SW480 (cell line): ENCODE measurements at regions not wholly inside any gene's neighbourhood (a gene's known extent, or its start where the extent isn't known, plus 50 kb on each side); places are given as distances from the start of the nearest gene placed in this dataset.
"Not testable (repeated sequence)": the region's sequence is repeated elsewhere in the genome, so short reads cannot be mapped to it uniquely, and the experiment has no call there.

Experiments used
- DNase-seq: peaks from one replicate; pipeline ENCODE4 v3.0.0-alpha.2; 2016; ENCODE audit warnings: low spot score

DNA sequence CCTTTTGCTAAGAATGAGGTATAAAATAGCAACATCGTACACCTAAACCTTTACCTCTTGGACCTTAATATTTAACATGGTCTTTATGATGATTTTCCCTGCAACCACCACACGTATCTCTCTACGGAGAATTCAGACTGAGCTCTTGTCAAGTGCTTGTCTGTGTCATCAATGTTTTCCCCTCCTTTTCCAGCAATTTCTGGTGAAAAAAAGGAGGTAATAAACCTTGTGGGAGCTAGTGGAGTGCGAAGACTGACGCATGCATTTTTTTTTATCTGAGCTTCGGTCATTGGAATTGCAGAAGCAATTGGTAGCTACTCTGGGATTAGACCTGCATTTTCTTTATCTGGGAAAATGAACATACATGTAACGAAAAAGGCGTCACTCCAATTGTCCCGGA is 527.6 kb downstream of the TMEM114 start:
- no peak for DNase-seq

DNA sequence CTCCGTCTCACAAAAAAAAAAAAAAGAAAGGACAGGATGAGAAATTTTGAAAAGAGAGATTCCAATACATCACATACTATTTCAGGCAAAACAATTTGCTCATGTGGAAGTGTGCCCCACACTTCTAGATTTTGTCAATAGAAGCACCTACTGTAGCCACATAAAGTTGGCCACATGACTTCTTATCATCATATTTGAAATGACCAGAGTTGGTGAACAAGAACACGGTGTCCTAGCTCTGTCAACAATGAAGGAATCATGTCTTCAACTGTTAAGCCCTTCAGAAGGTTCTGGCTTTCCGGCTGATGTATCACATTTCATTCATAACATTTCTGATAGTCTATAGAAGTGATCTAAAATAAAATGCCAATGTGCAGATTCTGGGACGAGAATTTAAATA is 534.5 kb downstream of the TMEM114 start:
- DNase-seq, result no peak

DNA sequence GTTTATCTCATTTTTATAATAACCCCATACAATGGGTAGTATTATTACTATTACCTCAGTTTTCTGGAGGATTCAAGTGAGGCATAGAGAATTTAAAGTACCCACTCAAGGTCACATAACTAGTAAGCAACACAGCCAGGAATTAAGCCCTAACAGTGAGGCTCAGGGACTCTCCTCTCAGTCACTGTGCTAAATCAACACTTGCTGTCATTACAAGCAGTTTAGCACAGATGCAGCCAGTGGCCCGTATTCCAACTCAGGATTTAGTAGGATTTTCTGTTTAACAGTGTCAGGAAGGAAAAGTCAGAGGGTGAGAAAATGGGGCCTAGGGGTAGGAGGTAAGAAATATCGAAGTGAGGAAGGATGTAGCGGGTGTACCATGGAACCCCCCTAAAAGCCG is 536.9 kb downstream of the TMEM114 start:
- DNase-seq, result no peak

DNA sequence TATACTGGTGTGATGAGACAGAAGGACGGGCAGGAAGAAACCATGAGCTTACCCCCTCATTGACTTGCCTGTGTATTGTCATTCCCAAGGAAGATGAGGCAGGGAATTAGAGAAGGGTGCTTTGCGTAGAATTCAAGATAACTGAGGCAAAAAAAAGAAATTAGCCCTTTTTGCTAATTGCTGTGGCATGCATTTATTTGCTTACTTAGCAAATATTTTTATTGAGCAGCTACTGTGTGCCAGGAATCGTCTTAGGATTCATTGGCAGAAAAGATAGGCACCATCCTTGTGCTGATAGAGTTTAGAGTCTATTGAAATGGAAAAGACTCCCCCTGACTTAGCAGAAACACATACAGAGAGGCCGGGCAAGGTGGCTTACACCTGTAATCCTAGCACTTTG is 541.9 kb downstream of the TMEM114 start:
- no peak for DNase-seq

DNA sequence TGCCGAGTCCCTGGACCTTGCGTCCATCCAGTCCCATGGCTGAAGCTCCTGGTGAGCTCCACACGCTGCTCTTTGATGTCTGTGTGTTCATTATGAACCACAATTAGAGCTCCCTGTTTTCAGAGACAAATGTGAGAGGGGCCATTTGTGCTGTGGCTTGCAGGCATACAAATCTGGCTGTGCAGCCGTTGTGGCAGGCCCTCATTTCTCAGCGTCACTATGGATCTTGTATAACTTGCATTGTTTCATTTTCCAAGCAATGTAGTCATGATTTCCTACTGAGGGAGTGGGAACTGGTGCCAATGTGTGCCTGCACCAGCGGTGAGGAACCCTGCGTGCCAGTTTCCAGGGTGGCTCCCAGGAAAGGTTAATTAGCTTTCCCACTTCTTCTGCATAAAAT is 542.6 kb downstream of the TMEM114 start:
- no peak for DNase-seq

DNA sequence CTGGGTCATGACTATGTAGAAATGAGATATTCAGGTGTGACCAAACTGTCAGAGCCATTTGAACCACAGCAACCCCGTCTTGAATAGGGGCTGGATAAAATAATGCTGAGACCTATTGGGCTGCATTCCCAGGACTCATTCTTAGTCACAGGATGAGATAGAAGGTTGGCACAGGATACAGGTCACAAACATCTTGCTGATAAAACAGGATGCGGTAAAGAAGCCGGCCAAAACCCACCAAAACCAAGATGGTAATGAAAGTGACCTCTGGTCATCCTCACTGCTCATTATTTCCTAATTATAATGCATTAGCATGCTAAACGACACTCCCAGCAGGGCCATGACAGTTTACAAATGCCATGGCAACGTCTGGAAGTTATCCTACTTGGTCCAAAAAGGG is 545.5 kb downstream of the TMEM114 start:
- no peak for DNase-seq

DNA sequence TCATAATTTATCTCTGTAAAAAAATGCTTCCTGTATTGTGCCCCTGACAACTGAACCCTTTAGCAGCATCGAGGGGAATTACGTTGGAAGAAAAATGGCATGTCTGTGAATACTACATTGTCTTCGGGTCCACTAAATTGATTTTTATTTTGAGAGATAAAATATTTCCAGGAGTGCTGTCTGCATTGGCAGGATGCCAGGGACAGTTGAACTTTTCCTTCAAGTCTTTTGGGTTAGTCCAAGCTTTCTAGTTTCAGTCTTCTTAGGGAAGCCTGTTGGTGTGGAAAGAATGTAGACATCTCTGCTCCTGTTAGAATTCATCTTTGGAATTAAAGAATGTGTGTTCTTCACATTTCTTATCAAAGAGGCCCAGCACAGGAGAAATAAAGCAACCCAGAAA is 557.9 kb downstream of the TMEM114 start:
- DNase-seq, result no peak

DNA sequence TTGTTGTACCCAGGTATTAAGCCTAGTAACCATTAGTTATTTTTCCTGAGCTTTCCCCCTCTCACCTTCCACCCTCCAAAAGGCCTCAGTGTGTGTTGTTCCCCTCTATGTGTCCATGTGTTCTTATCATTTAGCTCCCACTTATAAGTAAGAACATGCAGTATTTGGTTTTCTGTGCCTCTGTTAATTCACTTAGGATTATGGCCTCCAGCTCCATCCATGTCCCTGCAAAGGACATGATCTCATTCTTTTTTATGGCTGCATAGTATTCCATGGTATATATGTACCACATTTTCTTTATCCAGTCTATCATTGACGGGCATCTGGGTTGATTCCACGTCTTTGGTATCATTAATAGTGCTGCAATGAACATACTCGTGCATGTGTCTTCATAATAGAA is 560.3 kb downstream of the TMEM114 start:
- DNase-seq, result not testable (repeated sequence)

DNA sequence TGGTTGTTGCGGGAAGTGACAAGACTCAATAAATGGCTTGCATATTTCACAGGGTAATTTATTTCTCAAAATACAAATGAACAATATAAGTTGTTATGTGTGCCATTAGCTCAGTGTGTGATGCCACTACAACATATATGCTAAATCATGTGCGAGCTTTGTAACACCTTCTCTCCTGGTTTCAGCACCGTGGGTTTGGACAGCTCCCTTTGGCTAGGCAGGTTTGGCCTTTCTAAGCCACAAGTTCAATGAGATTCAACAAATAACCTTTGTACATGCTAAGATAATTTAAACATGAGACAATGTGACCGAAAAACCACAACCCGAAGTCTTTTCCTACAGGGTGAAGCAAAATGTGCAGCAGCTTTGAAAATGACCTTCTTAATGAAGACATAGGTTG is 563.9 kb downstream of the TMEM114 start:
- DNase-seq, result peak; percentile 4

DNA sequence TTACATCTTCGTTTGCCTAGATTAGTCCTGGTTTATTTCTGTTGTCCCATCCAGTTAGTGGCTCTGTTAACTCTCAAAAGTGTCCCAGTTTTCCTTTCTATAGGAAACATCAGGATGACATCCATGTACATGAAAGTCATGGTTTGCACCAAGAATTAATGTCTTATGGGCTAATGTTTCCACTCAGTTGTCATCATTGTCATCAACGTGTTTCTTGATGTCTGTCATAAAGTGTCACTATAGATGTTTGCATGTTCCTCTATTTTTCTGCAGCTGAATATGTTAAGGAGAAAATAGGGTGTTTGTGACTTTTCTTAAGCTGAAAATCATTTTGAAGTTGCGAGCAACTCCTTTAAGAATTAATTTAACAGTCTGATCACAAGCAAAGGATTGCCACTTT is 567.0 kb downstream of the TMEM114 start:
- no peak for DNase-seq

DNA sequence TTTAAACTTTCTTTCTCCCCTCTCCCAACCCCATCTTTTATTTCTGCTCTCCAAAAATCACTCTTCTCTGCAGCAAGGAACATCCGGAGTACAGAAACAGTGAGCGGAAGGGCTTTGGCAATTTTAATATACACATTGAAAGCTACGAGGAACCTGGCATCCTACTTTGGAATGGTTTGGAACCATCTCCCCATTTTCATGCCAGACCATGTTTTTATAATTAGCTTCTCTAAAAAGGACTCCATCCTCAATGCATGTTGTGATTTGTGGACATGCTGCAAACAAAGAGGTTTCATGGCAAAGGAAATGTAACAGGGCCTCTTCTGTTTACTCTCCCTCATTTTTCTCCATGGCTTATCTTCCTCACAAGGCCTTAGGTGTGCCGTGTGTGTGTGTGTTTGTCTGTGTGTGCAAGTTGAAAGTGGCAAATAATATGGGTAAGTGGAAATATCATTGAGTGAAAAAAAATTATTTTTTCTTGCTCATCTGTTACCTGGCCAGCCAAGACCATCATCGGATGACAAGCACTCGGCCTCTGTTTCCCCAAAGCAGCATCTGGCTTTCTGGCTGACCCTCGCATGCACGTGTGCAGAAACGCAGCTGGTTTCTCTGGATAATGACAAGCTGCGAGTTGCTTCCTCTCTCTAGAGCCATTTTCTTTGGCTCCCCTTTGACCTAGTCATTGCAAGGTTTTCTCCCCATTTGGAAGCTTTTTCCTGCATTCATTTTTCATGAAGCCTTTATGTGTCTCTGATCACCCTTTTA is 585.0 kb downstream of the TMEM114 start:
- no peak for DNase-seq

DNA sequence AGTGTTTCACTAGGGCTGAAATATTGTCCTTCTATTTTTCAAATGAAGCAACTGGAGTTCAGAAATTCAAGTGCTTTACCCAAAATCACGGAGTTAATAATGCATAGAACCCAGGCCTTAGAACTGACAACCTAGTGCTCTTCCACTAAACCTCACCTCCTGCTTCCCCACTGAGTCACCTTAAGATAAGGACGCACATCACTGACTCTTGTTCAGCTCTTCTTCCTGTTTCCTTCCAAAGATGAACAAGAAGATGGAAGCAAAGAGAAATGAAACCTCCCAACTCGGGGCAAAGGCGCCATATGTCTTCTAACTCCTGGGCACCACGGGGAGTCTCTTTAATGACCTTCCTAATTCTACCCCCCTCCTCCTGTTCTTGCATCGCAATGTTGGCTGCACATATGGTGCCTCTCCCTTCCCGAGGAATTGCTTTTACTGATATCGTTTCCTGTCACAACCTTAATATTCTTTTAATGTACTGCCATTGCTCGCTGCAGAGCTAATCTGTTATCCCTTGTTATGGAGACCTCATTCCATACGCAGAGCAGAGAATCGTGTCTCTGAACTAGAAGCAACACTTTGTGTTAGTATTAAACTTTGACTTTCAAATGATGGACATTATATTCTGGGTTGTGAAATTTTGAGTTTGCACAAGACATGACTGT is 591.4 kb downstream of the TMEM114 start:
- DNase-seq, result no peak

DNA sequence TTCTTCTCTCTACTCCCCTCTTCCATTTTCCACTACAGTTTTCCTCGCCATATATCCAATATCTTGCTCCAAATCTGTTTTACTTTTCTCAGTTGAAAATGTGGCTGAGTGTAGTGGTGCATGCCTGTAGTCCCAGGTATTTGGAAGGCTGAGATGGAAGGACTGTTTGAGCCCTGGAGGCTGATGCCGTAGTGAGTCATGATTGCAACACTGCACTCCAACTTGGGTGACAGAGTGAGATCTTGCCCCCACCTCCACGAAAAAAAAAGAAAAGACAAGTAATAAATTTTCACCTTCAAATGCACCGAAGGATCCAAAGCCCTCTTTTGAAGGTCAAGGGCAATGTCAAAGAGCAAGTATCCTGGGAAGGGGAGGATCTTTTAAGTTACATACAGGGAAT is 592.3 kb downstream of the TMEM114 start:
- no peak for DNase-seq

DNA sequence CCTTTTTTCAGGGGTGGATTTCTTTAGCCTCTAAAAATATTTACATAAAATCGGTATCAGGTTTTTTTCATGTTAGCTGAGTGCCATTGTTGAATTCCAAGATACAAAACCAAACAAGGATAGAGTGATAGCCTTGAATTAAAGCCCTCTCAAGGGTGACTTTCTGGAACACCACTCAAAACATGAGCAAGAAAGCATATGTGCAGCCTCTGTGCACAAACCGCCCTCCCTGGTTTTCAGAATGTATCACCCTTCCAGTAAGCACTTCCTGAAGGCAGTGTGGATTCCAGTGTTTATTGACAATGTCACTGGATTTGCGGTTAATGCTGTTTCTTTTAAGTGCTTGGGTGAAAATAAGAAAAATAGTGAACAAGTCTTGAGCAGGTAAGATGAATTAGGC is 597.7 kb downstream of the TMEM114 start:
- DNase-seq, result no peak

DNA sequence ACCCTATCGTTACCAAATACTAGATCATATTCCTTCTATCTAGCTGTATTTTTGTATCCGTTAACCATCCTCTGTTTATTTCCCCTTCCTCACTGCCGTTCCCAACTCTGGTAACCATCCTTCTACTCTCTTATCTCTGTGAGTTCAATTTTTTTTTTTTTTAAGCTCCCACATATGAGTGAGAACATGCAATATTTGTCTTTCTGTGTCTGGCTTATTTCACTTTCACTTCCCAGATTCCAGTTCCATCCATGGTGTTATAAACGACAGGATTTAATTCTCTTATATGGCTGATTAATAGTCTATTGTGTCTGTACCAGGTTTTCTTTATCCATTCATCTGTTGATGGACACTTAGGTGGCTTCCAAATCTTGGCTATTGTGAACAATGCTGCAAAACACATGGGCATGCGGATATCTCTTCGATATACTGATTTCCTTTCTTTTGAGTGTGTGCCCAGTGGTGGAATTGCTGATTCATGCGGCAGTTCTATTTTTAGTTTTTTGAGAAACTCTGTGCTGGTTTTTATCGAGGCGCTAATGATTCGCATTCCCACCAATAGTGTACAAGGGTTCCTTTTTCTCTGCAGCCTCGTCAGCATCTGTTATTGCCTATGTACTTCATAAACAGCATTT is 599.6 kb downstream of the TMEM114 start:
- no peak for DNase-seq

DNA sequence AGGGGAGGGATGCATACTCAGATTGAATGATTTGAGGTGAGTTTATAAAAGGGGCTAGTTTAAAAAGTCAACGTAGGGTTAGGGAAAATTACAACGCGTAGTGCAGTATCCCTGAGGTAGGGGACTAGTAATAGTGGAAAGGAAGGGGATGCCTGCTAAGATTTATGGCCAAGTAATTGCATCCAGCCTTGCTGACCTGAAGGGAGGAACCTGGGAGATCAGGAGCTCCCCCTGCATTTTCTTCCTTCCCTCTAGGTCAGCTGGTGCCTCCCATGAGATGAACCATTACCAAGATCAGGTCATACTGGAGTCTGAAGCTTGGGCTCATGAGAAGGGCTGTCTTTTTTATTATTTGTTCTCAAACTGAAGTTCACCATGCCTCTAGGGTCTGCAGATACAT is 606.6 kb downstream of the TMEM114 start:
- no peak for DNase-seq

DNA sequence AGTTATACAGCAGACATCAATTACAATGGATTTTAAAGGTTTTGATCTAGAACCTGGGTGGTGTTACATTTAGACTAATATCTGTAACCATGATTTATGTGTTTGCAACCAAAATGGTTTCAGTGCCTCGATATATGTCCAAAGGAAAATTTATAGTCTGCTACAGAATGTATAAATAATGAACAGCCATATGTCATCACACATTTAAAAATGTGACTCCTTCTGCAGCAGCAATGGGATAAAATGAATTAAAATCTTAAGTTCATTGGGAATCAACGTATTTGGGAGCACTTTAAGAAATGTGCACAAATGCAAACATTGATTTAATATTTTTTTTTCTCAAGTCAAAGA is 610.2 kb downstream of the TMEM114 start:
- DNase-seq, result no peak

DNA sequence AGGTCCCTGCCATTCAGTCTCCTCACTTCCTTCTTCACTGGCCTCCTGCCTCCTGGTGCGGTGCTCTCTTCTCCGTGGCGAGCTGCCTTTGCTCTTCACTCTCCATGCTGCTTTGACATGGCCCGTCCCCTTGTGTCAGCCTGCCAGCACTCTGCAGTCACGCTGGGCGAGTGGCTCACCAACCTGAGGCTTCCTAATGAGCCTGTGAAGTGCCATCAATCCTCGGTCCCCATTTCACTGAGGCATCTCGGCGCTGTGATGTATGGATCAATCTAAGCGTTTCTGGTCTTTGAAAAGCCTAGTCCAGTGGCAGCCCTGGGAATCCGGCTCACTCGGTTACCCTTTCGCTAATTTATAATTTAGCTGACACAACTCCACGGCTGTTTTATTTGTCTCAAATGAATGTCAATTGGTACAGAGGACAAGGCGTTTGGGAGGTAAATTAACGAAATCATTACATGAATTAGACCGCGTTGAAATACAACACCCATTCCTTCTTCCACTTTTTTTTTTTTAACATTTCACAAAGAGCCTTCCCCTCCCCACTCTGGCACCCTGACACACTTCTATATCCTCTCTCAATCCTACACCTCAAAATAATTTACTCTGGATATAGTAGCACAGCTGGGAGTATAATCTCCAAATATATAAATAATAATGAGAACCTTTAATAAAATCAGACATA is 610.7 kb downstream of the TMEM114 start:
- no peak for DNase-seq

DNA sequence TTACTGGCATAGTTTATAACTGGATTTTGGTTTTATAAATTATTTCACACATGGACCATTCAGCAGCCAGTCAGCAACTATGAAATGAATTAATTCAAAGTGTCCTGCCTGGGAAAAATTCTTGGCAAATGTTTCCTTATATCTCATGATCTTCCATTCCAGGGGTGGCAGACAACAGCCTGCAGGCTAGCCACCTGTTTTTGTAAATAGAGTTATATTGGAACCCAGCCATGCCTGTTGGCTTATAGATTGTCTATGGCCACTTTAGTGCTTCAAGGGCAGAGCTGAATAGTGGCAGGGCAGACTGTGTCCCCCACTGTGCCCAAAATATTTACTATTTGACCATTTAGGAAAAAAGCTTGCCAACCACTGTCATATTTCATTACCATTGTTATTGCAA is 613.7 kb downstream of the TMEM114 start:
- DNase-seq, result no peak

DNA sequence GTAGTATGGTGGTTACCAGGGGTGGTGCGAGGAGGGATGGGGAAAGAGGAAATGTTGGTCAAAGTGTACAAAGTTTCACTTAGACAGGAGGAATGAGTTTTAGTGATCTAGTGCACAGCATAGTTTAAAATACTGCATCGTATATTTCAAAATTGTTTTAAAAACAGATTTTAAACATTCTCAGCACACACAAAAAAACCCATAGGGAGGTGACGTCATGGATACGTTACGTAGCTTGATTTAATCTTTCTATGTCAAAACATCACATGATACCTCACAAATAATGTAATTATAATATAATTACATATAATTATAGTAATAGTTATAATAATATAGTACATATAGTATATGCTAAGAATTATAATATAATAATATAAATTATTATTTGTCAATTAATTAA is 614.2 kb downstream of the TMEM114 start:
- DNase-seq, result no peak

DNA sequence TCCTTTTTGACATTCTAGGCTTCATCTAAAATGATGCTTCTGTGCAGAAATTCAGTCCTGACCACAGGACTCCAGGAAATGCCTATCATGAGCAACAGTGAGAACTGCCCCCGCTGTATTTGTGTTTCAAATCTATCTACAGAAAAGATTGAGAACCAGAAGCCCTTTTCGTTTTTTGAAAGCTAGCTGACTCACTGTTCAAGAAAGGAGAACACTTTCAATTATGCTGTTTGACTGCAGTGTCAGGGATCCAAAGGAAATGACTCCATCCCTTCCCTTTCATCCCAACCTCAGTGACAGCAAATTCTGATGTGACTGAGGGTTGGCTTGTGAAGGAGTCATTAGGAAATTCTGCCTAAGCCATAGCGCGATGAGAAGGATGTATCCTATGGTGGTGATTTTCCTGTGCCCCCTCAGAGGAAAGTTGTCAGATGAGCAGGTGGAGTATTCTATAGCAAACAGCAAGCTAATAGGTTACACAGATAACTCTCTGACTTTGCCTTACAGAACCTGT is 622.3 kb downstream of the TMEM114 start:
- DNase-seq, result no peak

DNA sequence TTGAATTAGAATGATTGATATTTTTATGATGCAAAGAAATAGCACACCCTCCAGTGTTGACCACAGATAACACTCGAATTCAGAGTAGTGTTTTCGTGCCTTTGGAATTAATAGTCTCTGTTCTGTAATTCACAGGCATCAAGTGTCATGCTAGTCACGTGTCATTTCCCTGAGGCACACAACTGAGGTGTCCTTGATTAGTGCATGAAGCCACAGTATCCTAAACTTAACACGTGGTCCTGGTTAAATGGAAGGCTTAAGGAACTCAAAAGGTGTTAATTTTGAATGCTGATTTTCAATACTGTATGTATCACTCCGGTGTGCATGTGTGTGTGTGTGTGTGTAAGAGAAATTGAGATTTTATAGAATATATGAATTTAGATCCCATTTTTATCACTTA is 625.6 kb downstream of the TMEM114 start:
- DNase-seq, result no peak

DNA sequence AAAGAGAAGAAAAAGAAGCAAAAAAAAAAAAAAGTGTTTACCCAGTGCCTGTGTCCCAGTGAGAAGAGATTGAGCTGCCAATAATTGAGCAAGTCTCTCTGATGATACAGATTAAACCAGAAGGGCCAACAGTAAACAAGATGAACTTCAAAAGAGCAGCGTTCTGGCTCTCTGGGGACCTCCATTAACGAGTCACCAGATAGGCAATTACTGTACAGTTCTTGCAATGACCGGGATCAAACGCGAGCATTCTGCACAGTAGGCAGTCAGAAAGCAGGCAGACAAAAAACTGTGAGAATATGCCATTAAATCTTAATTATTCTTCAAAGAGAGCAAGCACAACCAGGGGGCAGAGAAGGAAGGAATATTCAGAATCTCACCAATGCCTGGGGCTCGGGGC is 626.1 kb downstream of the TMEM114 start:
- no peak for DNase-seq
